ENCODE measurements at regions not wholly inside any gene's neighbourhood (a gene's known extent, or its start where the extent isn't known, plus 50 kb on each side); places are given as distances from the start of the nearest gene placed in this dataset.
"Not testable (repeated sequence)": the region's sequence is repeated elsewhere in the genome, so short reads cannot be mapped to it uniquely, and the experiment has no call there.

GRCh38 chrX:35221391-35221790, 278.8 kb downstream of the FAM47B start:
- DNase-seq (ENCODE audit: extremely low read depth, low read depth): not testable (repeated sequence)

GRCh38 chrX:35244088-35244741, 301.6 kb downstream of the FAM47B start:
- DNase-seq (ENCODE audit: extremely low read depth, low read depth): no peak

- no peak for DNase-seq (ENCODE audit: extremely low read depth, low read depth)
Measured at GRCh38 chrX:35244796-35245508, 302.4 kb downstream of the FAM47B start.

- no peak for DNase-seq (ENCODE audit: extremely low read depth, low read depth)
Measured at GRCh38 chrX:35251226-35251625, 308.6 kb downstream of the FAM47B start.

- no peak for DNase-seq (ENCODE audit: extremely low read depth, low read depth)
Measured at GRCh38 chrX:35276115-35276514, 333.5 kb downstream of the FAM47B start.

GRCh38 chrX:35285289-35285962, 342.8 kb downstream of the FAM47B start:
- DNase-seq (ENCODE audit: extremely low read depth, low read depth): no peak

GRCh38 chrX:35288657-35289056, 346.1 kb downstream of the FAM47B start:
- no peak for DNase-seq (ENCODE audit: extremely low read depth, low read depth)

- DNase-seq (ENCODE audit: extremely low read depth, low read depth): no peak
Measured at GRCh38 chrX:35289952-35290351, 347.4 kb downstream of the FAM47B start.

GRCh38 chrX:35291013-35291412, 348.4 kb downstream of the FAM47B start:
- no peak for DNase-seq (ENCODE audit: extremely low read depth, low read depth)

GRCh38 chrX:35292522-35292921, 349.9 kb downstream of the FAM47B start:
- no peak for DNase-seq (ENCODE audit: extremely low read depth, low read depth)

- not testable (repeated sequence) for DNase-seq (ENCODE audit: extremely low read depth, low read depth)
Measured at GRCh38 chrX:35305037-35305436, 362.4 kb downstream of the FAM47B start.

GRCh38 chrX:35339796-35340195, 397.2 kb downstream of the FAM47B start:
- DNase-seq (ENCODE audit: extremely low read depth, low read depth): no peak

- no peak for DNase-seq (ENCODE audit: extremely low read depth, low read depth)
Measured at GRCh38 chrX:35340465-35340864, 397.9 kb downstream of the FAM47B start.

GRCh38 chrX:35351212-35351611, 408.6 kb downstream of the FAM47B start:
- DNase-seq (ENCODE audit: extremely low read depth, low read depth): no peak

- DNase-seq (ENCODE audit: extremely low read depth, low read depth): no peak
Measured at GRCh38 chrX:35351795-35352483, 409.3 kb downstream of the FAM47B start.

GRCh38 chrX:35357656-35358055, 415.1 kb downstream of the FAM47B start:
- DNase-seq (ENCODE audit: extremely low read depth, low read depth): no peak

- no peak for DNase-seq (ENCODE audit: extremely low read depth, low read depth)
Measured at GRCh38 chrX:35362866-35363265, 420.3 kb downstream of the FAM47B start.

- no peak for DNase-seq (ENCODE audit: extremely low read depth, low read depth)
Measured at GRCh38 chrX:35374116-35374515, 424.0 kb upstream of the MAGEB16 start.

GRCh38 chrX:35380808-35381700, 417.1 kb upstream of the MAGEB16 start:
- peak; percentile 15 for DNase-seq (ENCODE audit: extremely low read depth, low read depth)

GRCh38 chrX:35381709-35382108, 416.4 kb upstream of the MAGEB16 start:
- DNase-seq (ENCODE audit: extremely low read depth, low read depth): not testable (repeated sequence)
